HepG2 (cell line): ENCODE measurements at regions not wholly inside any gene's neighbourhood (a gene's known extent, or its start where the extent isn't known, plus 50 kb on each side); places are given as distances from the start of the nearest gene placed in this dataset.

Experiments
- ATAC-seq: fragments of 200-7000 bp; cut with Tn5 transposase; 3 replicates; pipeline ENCODE4 v1.9.1; 2020; ENCODE audit warnings: mild to moderate bottlenecking, moderate library complexity
- BruUV-seq: library from RNA; stranded (reverse); fragments of 400-500 nt; replicated peaks from 2 replicates; lab custom pipeline; 2021; lab: Mats Ljungman, UMichigan
- CTCF ChIA-PET: fragments of 300-600 bp; formaldehyde crosslinking; extraction: SDS; loops from one replicate; lab custom pipeline; 2021; ENCODE audit warnings: low total read pairs, inconsistent platforms, low intra/inter-chr PET ratio; lab: Yijun Ruan, JAX
- POLR2A ChIA-PET: fragments of 350-600 bp; sonication (Branson Sonifier 250); formaldehyde crosslinking; loops from one replicate; lab custom pipeline; 2020; ENCODE audit warnings: antibody characterized with exemption, inconsistent platforms; lab: Yijun Ruan, JAX
- DNase-seq: peaks from one replicate; pipeline ENCODE4 v3.0.0-alpha.2; 2015; ENCODE audit warnings: low spot score
- FAIRE-seq: peaks from 3 replicates; lab custom pipeline; 2011; peaks lifted over from hg19 to GRCh38; lab: Jason Lieb, UNC
- H2AFZ ChIP-seq: one replicate; pipeline ENCODE4 v1.6.1; 2011; ENCODE audit warnings: low read length, inconsistent platforms
- H3K27ac ChIP-seq: fragments of 300-600 bp; 3 replicates; pipeline ENCODE4 v1.8.0; 2011; ENCODE audit warnings: mixed run types, mild to moderate bottlenecking, mixed read lengths, low read length, inconsistent platforms; ENCODE audit not compliant: insufficient read depth; ENCODE audit errors: extremely low read length
- H3K27me3 ChIP-seq, 2 experiments: fragments of 200-600 bp in 1 of 2; 2 replicates in 1 of 2; 3 replicates in 1 of 2; pipeline versions ENCODE4 v1.6.0 to v1.8.0; 2011; ENCODE audit warnings: low read length in 2 of 2, mild to moderate bottlenecking in 2 of 2, moderate library complexity in 2 of 2, inconsistent platforms in 1 of 2; ENCODE audit not compliant: insufficient read depth in 2 of 2, control insufficient read depth in 1 of 2
- H3K36me3 ChIP-seq, 2 experiments: fragments of 200-600 bp in 1 of 2; replicated peaks in 1 of 2; 2 replicates in 1 of 2; 3 replicates in 1 of 2; pipeline versions ENCODE4 v1.5.1 to v1.8.0; 2011; ENCODE audit warnings: low read length in 2 of 2, inconsistent platforms in 1 of 2; ENCODE audit not compliant: insufficient read depth in 2 of 2, control insufficient read depth in 1 of 2
- H3K4me1 ChIP-seq: 2 replicates; pipeline ENCODE4 v1.5.1; 2012; ENCODE audit warnings: low read length, inconsistent platforms; ENCODE audit not compliant: insufficient read depth
- H3K4me2 ChIP-seq: 2 replicates; pipeline ENCODE4 v1.6.0; 2011; ENCODE audit warnings: low read depth, low read length, inconsistent platforms
- H3K4me3 ChIP-seq, 3 experiments: fragments of 200-600 bp in 1 of 3; sonication (generic), shearing (Covaris generic) in 1 of 3; replicated peaks in 1 of 3; 2 replicates each; pipeline ENCODE4 v1.5.1; 2011 to 2016; ENCODE audit warnings: low read length in 3 of 3, inconsistent platforms in 2 of 3, low read depth in 2 of 3, mild to moderate bottlenecking in 2 of 3, control low read depth in 1 of 3, mixed read lengths in 1 of 3; ENCODE audit not compliant: insufficient read depth in 1 of 3
- H3K79me2 ChIP-seq: one replicate; pipeline ENCODE4 v1.6.1; 2011; ENCODE audit warnings: low read length, inconsistent platforms; ENCODE audit not compliant: insufficient read depth
- H3K9ac ChIP-seq: 2 replicates; pipeline ENCODE4 v1.6.0; 2011; ENCODE audit warnings: mild to moderate bottlenecking, low read depth, low read length, inconsistent platforms; ENCODE audit not compliant: insufficient read depth
- H3K9me3 ChIP-seq: 2 replicates; pipeline ENCODE4 v1.5.1; 2012; ENCODE audit warnings: mild to moderate bottlenecking, low read length
- H4K20me1 ChIP-seq: 2 replicates; pipeline ENCODE4 v1.6.0; 2011; ENCODE audit warnings: inconsistent platforms, mild to moderate bottlenecking, low read length, moderate library complexity; ENCODE audit not compliant: insufficient read depth
- NFATC3 ChIP-seq: sonication (generic); formaldehyde crosslinking; IDR thresholded peaks from 2 replicates; pipeline ENCODE4 v1.5.1; 2020; ENCODE audit warnings: mild to moderate bottlenecking, missing genetic modification reagents
- RAD51 ChIP-seq: fragments of 450-650 bp; IDR thresholded peaks from 2 replicates; pipeline ENCODE4 v1.6.1; 2016; ENCODE audit warnings: borderline replicate concordance
- RCOR2 ChIP-seq: IDR thresholded peaks from 2 replicates; pipeline ENCODE4 v1.6.1; 2016; ENCODE audit warnings: missing biosample characterization, missing genetic modification reagents
- WGBS: methylation state at CpG from one replicate; pipeline ENCODE4 v1.1.6; 2017; ENCODE audit warnings: low lambda C conversion rate; 5-methylcytosine and 5-hydroxymethylcytosine counted together
- in situ Hi-C: cut with HindIII; loops from 2 replicates; pipeline ENCODE4 v1.10.0; 2017; ENCODE audit warnings: low pct_unique_long_range_greater_than_20kb; ENCODE audit not compliant: extremely low pct_ligation_motif_present
- intact Hi-C: fragments of 100-400 bp; cut with micrococcal nuclease; formaldehyde crosslinking; loops from one replicate; pipeline ENCODE4 v1.10.0; 2022; ENCODE audit not compliant: unreplicated experiment
- TF ChIP-seq, protein P1 (sequence below), 2 experiments: sonication (generic) in 1 of 2; formaldehyde crosslinking in 1 of 2; IDR thresholded peaks; 2 replicates each; pipeline versions ENCODE4 v1.5.1 to v1.6.1; 2011 to 2020; ENCODE audit warnings: borderline replicate concordance in 1 of 2, low read depth in 1 of 2, low read length in 1 of 2, mild to moderate bottlenecking in 1 of 2, missing genetic modification reagents in 1 of 2, moderate library complexity in 1 of 2
- TF ChIP-seq, protein P2 (sequence below), 2 experiments: sonication (generic) in 1 of 2; formaldehyde crosslinking in 1 of 2; IDR thresholded peaks; 2 replicates each; pipeline versions ENCODE4 v1.6.1 to v1.9.0; 2014 to 2022; ENCODE audit warnings: antibody characterized with exemption in 1 of 2, borderline replicate concordance in 1 of 2, inconsistent platforms in 1 of 2, low read depth in 1 of 2, missing genetic modification reagents in 1 of 2

DNA sequence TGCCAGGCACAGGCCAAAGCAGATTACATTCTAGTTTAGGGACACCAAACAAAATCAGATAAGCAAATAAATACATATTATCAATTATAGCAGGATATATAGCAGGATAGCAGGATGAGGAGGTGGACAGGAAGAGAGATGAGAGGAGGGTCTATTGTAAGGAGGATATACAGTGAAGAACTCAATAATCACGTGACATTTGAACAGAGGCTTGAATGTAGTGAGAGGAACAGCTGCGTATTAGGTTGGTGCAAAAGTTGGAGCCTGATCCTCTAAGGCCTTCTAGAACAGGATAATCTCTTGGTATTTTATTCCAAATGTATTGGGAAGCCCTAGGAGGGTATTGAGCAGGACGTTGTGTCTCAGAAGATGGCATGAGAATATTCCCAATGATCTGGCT, 136.7 kb downstream of the CYLD start:
- H3K9ac ChIP-seq: no peak overlapping the region
- no peaks in the 10 kb centered on the region for H3K4me1 ChIP-seq
- intact Hi-C loops: no loop called here
- H3K27ac ChIP-seq: no peak overlapping the region
- H3K4me3 ChIP-seq: no peak overlapping the region
- H3K4me2 ChIP-seq: no peak overlapping the region
- H4K20me1 ChIP-seq: no peaks in the 10 kb centered on the region
- in situ Hi-C loops: loop anchor here (25.0 kb wide), 1 partner anchor 884 kb away; no protein-coding TSS in a partner anchor
- peaks cover 2 to 4% of the 10 kb centered on the region in 2 experiments; a peak in 2 of 5 replicates for H3K27me3 ChIP-seq
- ATAC-seq: no peak
- H2AFZ ChIP-seq: no peak overlapping the region
- BruUV-seq: no TSS peak
- TF ChIP-seq NFATC3 (CRISPR knock-in tag): no peak
- TF ChIP-seq RAD51: peak; percentile 87
- TF ChIP-seq, protein P1, sequence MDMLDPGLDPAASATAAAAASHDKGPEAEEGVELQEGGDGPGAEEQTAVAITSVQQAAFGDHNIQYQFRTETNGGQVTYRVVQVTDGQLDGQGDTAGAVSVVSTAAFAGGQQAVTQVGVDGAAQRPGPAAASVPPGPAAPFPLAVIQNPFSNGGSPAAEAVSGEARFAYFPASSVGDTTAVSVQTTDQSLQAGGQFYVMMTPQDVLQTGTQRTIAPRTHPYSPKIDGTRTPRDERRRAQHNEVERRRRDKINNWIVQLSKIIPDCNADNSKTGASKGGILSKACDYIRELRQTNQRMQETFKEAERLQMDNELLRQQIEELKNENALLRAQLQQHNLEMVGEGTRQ (IDR thresholded peaks at IDR 0.05; ENCODE audit: low read depth, low read length): peak; percentile 62
- TF ChIP-seq, protein P1 (CRISPR knock-in tag; IDR thresholded peaks at IDR 0.05; ENCODE audit: borderline replicate concordance): no peak
- TF ChIP-seq RCOR2 (CRISPR knock-in tag): no peak
- TF ChIP-seq, protein P2, sequence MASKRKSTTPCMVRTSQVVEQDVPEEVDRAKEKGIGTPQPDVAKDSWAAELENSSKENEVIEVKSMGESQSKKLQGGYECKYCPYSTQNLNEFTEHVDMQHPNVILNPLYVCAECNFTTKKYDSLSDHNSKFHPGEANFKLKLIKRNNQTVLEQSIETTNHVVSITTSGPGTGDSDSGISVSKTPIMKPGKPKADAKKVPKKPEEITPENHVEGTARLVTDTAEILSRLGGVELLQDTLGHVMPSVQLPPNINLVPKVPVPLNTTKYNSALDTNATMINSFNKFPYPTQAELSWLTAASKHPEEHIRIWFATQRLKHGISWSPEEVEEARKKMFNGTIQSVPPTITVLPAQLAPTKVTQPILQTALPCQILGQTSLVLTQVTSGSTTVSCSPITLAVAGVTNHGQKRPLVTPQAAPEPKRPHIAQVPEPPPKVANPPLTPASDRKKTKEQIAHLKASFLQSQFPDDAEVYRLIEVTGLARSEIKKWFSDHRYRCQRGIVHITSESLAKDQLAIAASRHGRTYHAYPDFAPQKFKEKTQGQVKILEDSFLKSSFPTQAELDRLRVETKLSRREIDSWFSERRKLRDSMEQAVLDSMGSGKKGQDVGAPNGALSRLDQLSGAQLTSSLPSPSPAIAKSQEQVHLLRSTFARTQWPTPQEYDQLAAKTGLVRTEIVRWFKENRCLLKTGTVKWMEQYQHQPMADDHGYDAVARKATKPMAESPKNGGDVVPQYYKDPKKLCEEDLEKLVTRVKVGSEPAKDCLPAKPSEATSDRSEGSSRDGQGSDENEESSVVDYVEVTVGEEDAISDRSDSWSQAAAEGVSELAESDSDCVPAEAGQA (IDR thresholded peaks at IDR 0.05; ENCODE audit: low read depth): no peak
- TF ChIP-seq, protein P2 (CRISPR knock-in tag; IDR thresholded peaks at IDR 0.05; ENCODE audit: borderline replicate concordance): no peak
- H3K36me3 ChIP-seq: no peaks in the 10 kb centered on the region
- H3K79me2 ChIP-seq: no peaks in the 10 kb centered on the region
- CTCF ChIA-PET: no interaction called here
- no peaks in the 10 kb centered on the region for H3K9me3 ChIP-seq
- POLR2A ChIA-PET: no interaction called here
- no peak for FAIRE-seq
- DNase-seq: no peak
- 22% methylated on average over 3 of the region's 3 CpGs for WGBS
